ENCODE measurements at regions not wholly inside any gene's neighbourhood (a gene's known extent, or its start where the extent isn't known, plus 50 kb on each side); places are given as distances from the start of the nearest gene placed in this dataset.

DNA sequence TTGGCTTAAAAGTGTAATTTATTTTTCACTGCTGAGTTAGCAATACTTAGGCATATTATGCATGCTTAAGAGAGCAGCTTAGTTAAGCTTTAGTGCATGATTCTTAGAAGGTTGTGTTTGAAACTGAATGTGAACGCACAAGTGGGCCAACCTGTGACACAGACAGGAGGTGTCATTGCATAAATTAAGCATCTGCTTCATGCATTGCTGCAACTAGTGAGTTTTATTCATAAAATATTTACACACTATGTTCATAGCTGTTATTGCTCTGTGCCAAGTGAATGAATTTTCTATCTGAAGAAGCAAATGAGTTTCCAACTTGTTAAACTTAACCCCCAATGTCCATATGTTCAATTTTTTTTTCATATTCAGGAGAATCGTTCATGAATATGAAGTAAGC, 806.4 kb downstream of the GALR1 start:
- DNase-seq (ENCODE audit: low spot score): no peak
- in situ Hi-C loops (cut with MboI; ENCODE audit: low pct_unique_long_range_greater_than_20kb, low sequenced_read_pairs, unreplicated experiment): no loop called here
- TF ChIP-seq CTCF (IDR thresholded peaks at IDR 0.05; ENCODE audit: extremely low read depth, insufficient read depth, missing control alignments): no peak

GRCh38 chr18:78069784-78070664, 820.4 kb downstream of the GALR1 start:
- in situ Hi-C loops (cut with MboI; ENCODE audit: low pct_unique_long_range_greater_than_20kb, low sequenced_read_pairs, unreplicated experiment): no loop called here
- no peak for TF ChIP-seq CTCF (IDR thresholded peaks at IDR 0.05; ENCODE audit: extremely low read depth, insufficient read depth, missing control alignments)
- no peak for DNase-seq (ENCODE audit: low spot score)

DNA sequence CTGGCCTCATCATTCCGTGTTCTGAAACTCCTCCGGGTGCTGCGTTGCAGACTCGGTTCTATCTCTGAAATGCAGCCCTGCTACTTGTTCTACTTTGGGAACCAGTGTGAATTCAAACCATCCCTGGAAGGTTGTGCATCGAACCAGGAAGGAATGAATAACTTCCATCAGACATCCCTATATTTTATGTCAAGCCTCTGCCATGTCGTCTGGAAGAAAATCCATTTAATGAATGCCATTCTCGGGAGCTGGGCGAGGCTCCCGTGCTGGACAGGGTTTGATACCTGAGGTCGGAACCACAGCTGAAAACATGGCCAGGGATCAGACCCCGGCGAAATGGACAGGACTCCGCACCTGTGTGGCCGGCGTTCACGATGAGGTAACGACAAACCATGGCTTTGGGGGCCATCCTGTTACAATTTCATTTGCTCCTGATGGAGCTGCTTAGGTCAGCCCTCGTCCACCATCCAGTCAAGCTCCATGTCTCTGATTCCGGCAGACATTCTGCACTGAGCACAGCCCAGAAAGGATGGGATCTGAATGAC, 821.6 kb downstream of the GALR1 start:
- in situ Hi-C loops (cut with MboI; ENCODE audit: low pct_unique_long_range_greater_than_20kb, low sequenced_read_pairs, unreplicated experiment): no loop called here
- TF ChIP-seq CTCF (IDR thresholded peaks at IDR 0.05; ENCODE audit: extremely low read depth, insufficient read depth, missing control alignments): no peak

DNA sequence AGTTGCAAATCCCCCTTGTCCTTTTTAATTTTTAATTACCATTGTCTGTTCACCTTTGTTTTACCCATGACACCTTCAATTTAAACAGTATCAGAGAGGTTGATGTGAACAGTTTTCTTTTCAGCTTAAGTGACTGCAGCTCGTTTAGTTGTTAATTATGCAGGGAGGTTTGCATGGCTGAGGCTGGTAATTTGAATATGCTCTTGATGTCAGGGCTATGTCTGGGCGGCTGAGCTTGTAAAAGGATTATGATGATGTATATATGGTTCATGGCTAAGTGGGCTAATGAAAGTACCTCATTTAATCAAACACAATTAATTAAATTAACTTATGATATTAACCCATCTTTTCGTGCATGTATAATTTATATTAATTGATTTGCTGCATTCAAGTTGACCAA, 822.1 kb downstream of the GALR1 start:
- TF ChIP-seq CTCF (IDR thresholded peaks at IDR 0.05; ENCODE audit: extremely low read depth, insufficient read depth, missing control alignments): no peak
- in situ Hi-C loops (cut with MboI; ENCODE audit: low pct_unique_long_range_greater_than_20kb, low sequenced_read_pairs, unreplicated experiment): no loop called here
- DNase-seq (ENCODE audit: low spot score): no peak

More for the DNA sequence above, 821.6 kb downstream of the GALR1 start:
- DNase-seq (ENCODE audit: low spot score): no peak

DNA sequence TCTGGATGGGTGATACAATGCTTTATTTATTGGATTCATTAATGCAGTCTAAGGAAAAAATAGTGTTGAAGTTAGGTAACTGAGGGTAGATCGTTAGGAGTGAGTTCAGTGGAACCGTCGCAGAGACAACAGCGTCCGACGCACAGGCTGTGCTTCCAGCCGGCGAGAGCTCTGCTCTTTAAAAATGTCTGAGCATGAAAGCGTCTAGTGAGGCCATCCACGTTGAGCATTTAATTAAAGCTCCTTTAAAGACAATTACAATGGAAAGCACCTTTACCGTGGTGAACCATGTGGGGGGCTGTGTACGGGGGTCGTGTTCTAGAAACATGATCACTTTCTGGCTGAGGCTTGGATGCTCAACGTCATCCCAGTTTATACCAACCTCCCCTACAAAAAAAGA, 822.7 kb downstream of the GALR1 start:
- no peak for DNase-seq (ENCODE audit: low spot score)
- no peak for TF ChIP-seq CTCF (IDR thresholded peaks at IDR 0.05; ENCODE audit: extremely low read depth, insufficient read depth, missing control alignments)
- in situ Hi-C loops (cut with MboI; ENCODE audit: low pct_unique_long_range_greater_than_20kb, low sequenced_read_pairs, unreplicated experiment): no loop called here

- no peak for TF ChIP-seq CTCF (IDR thresholded peaks at IDR 0.05; ENCODE audit: extremely low read depth, insufficient read depth, missing control alignments)
- no peak for DNase-seq (ENCODE audit: low spot score)
- in situ Hi-C loops (cut with MboI; ENCODE audit: low pct_unique_long_range_greater_than_20kb, low sequenced_read_pairs, unreplicated experiment): no loop called here
These were observed 823.6 kb downstream of the GALR1 start for GRCh38 chr18:78073275-78073674.
